ENCODE measurements at regions not wholly inside any gene's neighbourhood (a gene's known extent, or its start where the extent isn't known, plus 50 kb on each side); places are given as distances from the start of the nearest gene placed in this dataset.

- H3K27ac Mint-ChIP-seq = no peak overlapping the region
- H3K27me3 Mint-ChIP-seq = no peaks in the 10 kb centered on the region
- ATAC-seq (ENCODE audit: low read depth in 2 of 2) (no peak), DNase-seq (no peak)
- peaks cover 0 to 5% (median 2%) of the 10 kb centered on the region in 7 donors for H3K9me3 Mint-ChIP-seq
- no peaks in the 10 kb centered on the region for H3K36me3 Mint-ChIP-seq
- no peak overlapping the region for H3K4me3 Mint-ChIP-seq
- no peaks in the 10 kb centered on the region for H3K4me1 Mint-ChIP-seq
Measured at GRCh38 chr12:19045426-19045825, 84.1 kb upstream of the PLEKHA5 start.

- ATAC-seq (ENCODE audit: low read depth in 2 of 2) (no peak), DNase-seq (no peak)
- no peaks in the 10 kb centered on the region for H3K4me1 Mint-ChIP-seq
- H3K9me3 Mint-ChIP-seq = peaks cover 0 to 5% (median 2%) of the 10 kb centered on the region in 7 donors
- H3K36me3 Mint-ChIP-seq = no peaks in the 10 kb centered on the region
- H3K27me3 Mint-ChIP-seq = no peaks in the 10 kb centered on the region
- H3K4me3 Mint-ChIP-seq = no peak overlapping the region
- no peak overlapping the region for H3K27ac Mint-ChIP-seq
Measured at GRCh38 chr12:19048943-19049342, 80.6 kb upstream of the PLEKHA5 start.

- peaks cover 0 to 2% (median 0%) of the 10 kb centered on the region in 7 donors for H3K9me3 Mint-ChIP-seq
- ATAC-seq (ENCODE audit: low read depth in 2 of 2) = no peak
Measured at GRCh38 chr12:19052689-19053088, 76.8 kb upstream of the PLEKHA5 start.

GRCh38 chr12:19053218-19053617 is 76.3 kb upstream of the PLEKHA5 start:
- no peaks in the 10 kb centered on the region for H3K27me3 Mint-ChIP-seq
- H3K4me1 Mint-ChIP-seq = no peaks in the 10 kb centered on the region
- no peaks in the 10 kb centered on the region for H3K36me3 Mint-ChIP-seq
- ATAC-seq (ENCODE audit: low read depth in 2 of 2) (no peak), DNase-seq (no peak)
- peaks cover 0 to 2% (median 0%) of the 10 kb centered on the region in 7 donors for H3K9me3 Mint-ChIP-seq
- H3K27ac Mint-ChIP-seq = no peak overlapping the region
- H3K4me3 Mint-ChIP-seq = no peak overlapping the region

More at GRCh38 chr12:19052689-19053088, 76.8 kb upstream of the PLEKHA5 start:
- Mint-ChIP-seq H3K4me3 (no peak overlapping the region), H3K4me1 (no peaks in the 10 kb centered on the region), H3K27me3 (no peaks in the 10 kb centered on the region), H3K36me3 (no peaks in the 10 kb centered on the region), H3K27ac (no peak overlapping the region)
- DNase-seq = no peak

GRCh38 chr12:19054035-19054434 is 75.5 kb upstream of the PLEKHA5 start:
- ATAC-seq (ENCODE audit: low read depth in 2 of 2) = no peak
- H3K27me3 Mint-ChIP-seq = no peaks in the 10 kb centered on the region
- H3K27ac Mint-ChIP-seq = no peak overlapping the region
- H3K36me3 Mint-ChIP-seq = no peaks in the 10 kb centered on the region
- no peaks in the 10 kb centered on the region for H3K4me1 Mint-ChIP-seq
- H3K4me3 Mint-ChIP-seq = no peak overlapping the region
- H3K9me3 Mint-ChIP-seq = peaks cover 0 to 2% (median 0%) of the 10 kb centered on the region in 7 donors
- DNase-seq = no peak

- peaks cover 0 to 2% (median 0%) of the 10 kb centered on the region in 7 donors for H3K9me3 Mint-ChIP-seq
- H3K27ac Mint-ChIP-seq = no peak overlapping the region
- ATAC-seq (ENCODE audit: low read depth in 2 of 2) = no peak
- no peaks in the 10 kb centered on the region for H3K27me3 Mint-ChIP-seq
- H3K4me1 Mint-ChIP-seq = no peaks in the 10 kb centered on the region
- H3K4me3 Mint-ChIP-seq = no peak overlapping the region
- H3K36me3 Mint-ChIP-seq = no peaks in the 10 kb centered on the region
- DNase-seq = no peak
Measured at GRCh38 chr12:19055589-19055988, 73.9 kb upstream of the PLEKHA5 start.

- ATAC-seq (ENCODE audit: low read depth in 2 of 2) (no peak), DNase-seq (no peak)
- Mint-ChIP-seq H3K27me3 (no peaks in the 10 kb centered on the region), H3K36me3 (no peaks in the 10 kb centered on the region), H3K4me3 (no peak overlapping the region), H3K4me1 (no peaks in the 10 kb centered on the region), H3K9me3 (peaks cover 0 to 5% (median 0%) of the 10 kb centered on the region in 7 donors), H3K27ac (no peak overlapping the region)
Measured at GRCh38 chr12:19058235-19059021, 71.1 kb upstream of the PLEKHA5 start.

GRCh38 chr12:19064713-19065112 is 64.8 kb upstream of the PLEKHA5 start:
- Mint-ChIP-seq H3K27ac (no peak overlapping the region), H3K9me3 (peaks cover 0 to 3% (median 0%) of the 10 kb centered on the region in 7 donors), H3K4me3 (no peak overlapping the region), H3K4me1 (no peaks in the 10 kb centered on the region), H3K36me3 (no peaks in the 10 kb centered on the region), H3K27me3 (no peaks in the 10 kb centered on the region)
- ATAC-seq (ENCODE audit: low read depth in 2 of 2) = no peak
- no peak for DNase-seq

GRCh38 chr12:19065223-19065622 is 64.3 kb upstream of the PLEKHA5 start:
- H3K27me3 Mint-ChIP-seq = no peaks in the 10 kb centered on the region
- no peaks in the 10 kb centered on the region for H3K4me1 Mint-ChIP-seq
- H3K4me3 Mint-ChIP-seq = no peak overlapping the region
- ATAC-seq (ENCODE audit: low read depth in 2 of 2) = no peak
- peaks cover 0 to 4% (median under 1%) of the 10 kb centered on the region in 7 donors for H3K9me3 Mint-ChIP-seq
- peak overlapping the region in 1 of 6 donors; percentile 28 for H3K27ac Mint-ChIP-seq
- DNase-seq = no peak
- no peaks in the 10 kb centered on the region for H3K36me3 Mint-ChIP-seq

- Mint-ChIP-seq H3K4me1 (no peaks in the 10 kb centered on the region), H3K27me3 (peaks cover 0 to under 1% (median 0%) of the 10 kb centered on the region in 3 donors), H3K9me3 (peaks cover 0 to 7% (median 2%) of the 10 kb centered on the region in 7 donors), H3K27ac (no peak overlapping the region), H3K36me3 (no peaks in the 10 kb centered on the region), H3K4me3 (no peak overlapping the region)
- ATAC-seq (ENCODE audit: low read depth in 2 of 2) = no peak
- DNase-seq = no peak
Measured at GRCh38 chr12:19065871-19066270, 63.7 kb upstream of the PLEKHA5 start.

GRCh38 chr12:19066475-19067001 is 63.0 kb upstream of the PLEKHA5 start:
- ATAC-seq (ENCODE audit: low read depth in 2 of 2) (no peak), DNase-seq (no peak)
- H3K9me3 Mint-ChIP-seq = peaks cover 0 to 10% (median 2%) of the 10 kb centered on the region in 7 donors
- H3K4me3 Mint-ChIP-seq = no peak overlapping the region
- H3K27me3 Mint-ChIP-seq = peaks cover 0 to 4% (median 0%) of the 10 kb centered on the region in 3 donors
- H3K36me3 Mint-ChIP-seq = no peaks in the 10 kb centered on the region
- no peaks in the 10 kb centered on the region for H3K4me1 Mint-ChIP-seq
- H3K27ac Mint-ChIP-seq = no peak overlapping the region

- Mint-ChIP-seq H3K9me3 (peaks cover 0 to 10% (median 2%) of the 10 kb centered on the region in 7 donors), H3K4me1 (no peaks in the 10 kb centered on the region), H3K4me3 (no peak overlapping the region), H3K27me3 (peaks cover 0 to 4% (median 0%) of the 10 kb centered on the region in 3 donors), H3K27ac (no peak overlapping the region), H3K36me3 (no peaks in the 10 kb centered on the region)
- DNase-seq (no peak), ATAC-seq (ENCODE audit: low read depth in 2 of 2) (no peak)
Measured at GRCh38 chr12:19068137-19068536, 61.4 kb upstream of the PLEKHA5 start.

- ATAC-seq (ENCODE audit: low read depth in 2 of 2) (no peak), DNase-seq (no peak)
- Mint-ChIP-seq H3K27me3 (peaks cover 0 to 4% (median 0%) of the 10 kb centered on the region in 3 donors), H3K27ac (peak overlapping the region in 2 of 6 donors; percentile 43 to 64), H3K9me3 (peaks cover 0 to 10% (median 2%) of the 10 kb centered on the region in 7 donors), H3K4me3 (no peak overlapping the region), H3K36me3 (no peaks in the 10 kb centered on the region), H3K4me1 (no peaks in the 10 kb centered on the region)
Measured at GRCh38 chr12:19070341-19070740, 59.2 kb upstream of the PLEKHA5 start.

GRCh38 chr12:19074700-19075099 is 54.8 kb upstream of the PLEKHA5 start:
- H3K4me1 Mint-ChIP-seq = no peaks in the 10 kb centered on the region

More at GRCh38 chr12:19074700-19075099, 54.8 kb upstream of the PLEKHA5 start:
- no peak for DNase-seq
- ATAC-seq (ENCODE audit: low read depth in 2 of 2) = no peak
- Mint-ChIP-seq H3K4me3 (no peak overlapping the region), H3K27ac (no peak overlapping the region), H3K9me3 (peaks cover 0 to 10% (median 2%) of the 10 kb centered on the region in 7 donors), H3K27me3 (peaks cover 0 to 4% (median 0%) of the 10 kb centered on the region in 3 donors), H3K36me3 (no peaks in the 10 kb centered on the region)

Data from naive B cell (primary cell).